Cardiac muscle cell (in vitro differentiated cells and primary cell): ENCODE measurements at regions not wholly inside any gene's neighbourhood (a gene's known extent, or its start where the extent isn't known, plus 50 kb on each side); places are given as distances from the start of the nearest gene placed in this dataset.
"Not testable (repeated sequence)": the region's sequence is repeated elsewhere in the genome, so short reads cannot be mapped to it uniquely, and the experiment has no call there.

Experiments
- DNase-seq, 2 donors: peaks; one replicate each; pipeline versions ENCODE4 v3.0.0 to v3.0.0-alpha.2; 2010 to 2017; ENCODE audit warnings: low read depth in 1 of 2, low spot score in 1 of 2
- H3K27ac ChIP-seq: fragments of 200-600 bp; sonication (generic); 2 replicates; pipeline ENCODE4 v1.5.1; 2016
- H3K27me3 ChIP-seq: fragments of 200-600 bp; sonication (generic); 2 replicates; pipeline ENCODE4 v1.6.0; 2016; ENCODE audit warnings: control low read depth
- H3K36me3 ChIP-seq: fragments of 200-600 bp; sonication (generic); 2 replicates; pipeline ENCODE4 v1.5.1; 2016; ENCODE audit warnings: control low read depth
- H3K4me1 ChIP-seq: fragments of 200-600 bp; sonication (generic); 2 replicates; pipeline ENCODE4 v1.8.1; 2017; ENCODE audit warnings: low read depth, mild to moderate bottlenecking, mixed run types
- H3K4me3 ChIP-seq: fragments of 200-600 bp; sonication (generic); 2 replicates; pipeline ENCODE4 v1.5.1; 2016; ENCODE audit warnings: mild to moderate bottlenecking
- H3K9me3 ChIP-seq: fragments of 200-600 bp; sonication (generic); 2 replicates; pipeline ENCODE4 v1.5.1; 2017; ENCODE audit warnings: low read depth, mild to moderate bottlenecking, control low read depth
- CTCF ChIP-seq: IDR thresholded peaks from 2 replicates; pipeline ENCODE4 v1.5.1; 2012; ENCODE audit warnings: low read depth, mild to moderate bottlenecking, low read length

GRCh38 chr6:19721766-19722377, 115.3 kb upstream of the ID4 start:
- Histone ChIP-seq H3K4me3 (no peak overlapping the region), H3K27ac (no peak overlapping the region), H3K4me1 (peaks cover 6% of the 10 kb centered on the region), H3K36me3 (no peaks in the 10 kb centered on the region), H3K27me3 (no peaks in the 10 kb centered on the region), H3K9me3 (no peaks in the 10 kb centered on the region)
- DNase-seq: no peak
- no peak for TF ChIP-seq CTCF

GRCh38 chr6:19722999-19723398, 114.2 kb upstream of the ID4 start:
- H3K36me3 ChIP-seq: no peaks in the 10 kb centered on the region
- no peak overlapping the region for H3K4me3 ChIP-seq

GRCh38 chr6:19723545-19723944, 113.6 kb upstream of the ID4 start:
- H3K27me3 ChIP-seq: no peaks in the 10 kb centered on the region
- H3K4me3 ChIP-seq: no peak overlapping the region
- peaks cover 6% of the 10 kb centered on the region for H3K4me1 ChIP-seq
- TF ChIP-seq CTCF: no peak
- DNase-seq: peak in 1 of 2 donors; percentile 30
- no peaks in the 10 kb centered on the region for H3K36me3 ChIP-seq
- no peaks in the 10 kb centered on the region for H3K9me3 ChIP-seq
- H3K27ac ChIP-seq: no peak overlapping the region

More at GRCh38 chr6:19722999-19723398, 114.2 kb upstream of the ID4 start:
- H3K4me1 ChIP-seq: peaks cover 6% of the 10 kb centered on the region
- no peak overlapping the region for H3K27ac ChIP-seq
- no peak for DNase-seq
- no peaks in the 10 kb centered on the region for H3K27me3 ChIP-seq
- no peak for TF ChIP-seq CTCF
- no peaks in the 10 kb centered on the region for H3K9me3 ChIP-seq

GRCh38 chr6:19725436-19725835, 111.7 kb upstream of the ID4 start:
- DNase-seq, H3K4me1 ChIP-seq, H3K36me3 ChIP-seq, H3K27me3 ChIP-seq, H3K4me3 ChIP-seq, H3K9me3 ChIP-seq, H3K27ac ChIP-seq: not testable (repeated sequence)

GRCh38 chr6:19731282-19731681, 105.9 kb upstream of the ID4 start:
- Histone ChIP-seq H3K4me3 (no peak overlapping the region), H3K27me3 (no peaks in the 10 kb centered on the region), H3K9me3 (peaks cover 3% of the 10 kb centered on the region), H3K4me1 (no peaks in the 10 kb centered on the region), H3K27ac (no peak overlapping the region), H3K36me3 (no peaks in the 10 kb centered on the region)
- TF ChIP-seq CTCF: no peak
- peak in 1 of 2 donors; percentile 89 for DNase-seq

- no peaks in the 10 kb centered on the region for H3K4me1 ChIP-seq
- no peaks in the 10 kb centered on the region for H3K27me3 ChIP-seq
- DNase-seq: no peak
- H3K36me3 ChIP-seq: no peaks in the 10 kb centered on the region
- H3K4me3 ChIP-seq: no peak overlapping the region
- peaks cover 3% of the 10 kb centered on the region for H3K9me3 ChIP-seq
- H3K27ac ChIP-seq: no peak overlapping the region
- no peak for TF ChIP-seq CTCF
Observed at GRCh38 chr6:19734061-19734460, 103.1 kb upstream of the ID4 start.
